NCI-H1930 (cell line): ENCODE measurements at regions not wholly inside any gene's neighbourhood (a gene's known extent, or its start where the extent isn't known, plus 50 kb on each side); places are given as distances from the start of the nearest gene placed in this dataset.
"Not testable (repeated sequence)": the region's sequence is repeated elsewhere in the genome, so short reads cannot be mapped to it uniquely, and the experiment has no call there.

Source experiments
- DNase-seq, 2 experiments: peaks; one replicate each; lab custom pipeline; 2025; lab: John Stamatoyannopoulos, UW

- DNase-seq = no peak
Observed at GRCh38 chr3:3902161-3902560, 102.9 kb downstream of the LRRN1 start.

GRCh38 chr3:3906171-3906570, 106.9 kb downstream of the LRRN1 start:
- DNase-seq = no peak

- no peak for DNase-seq
Observed at GRCh38 chr3:3907023-3907422, 107.8 kb downstream of the LRRN1 start.

- no peak for DNase-seq
Observed at GRCh38 chr3:3918763-3919162, 119.5 kb downstream of the LRRN1 start.

GRCh38 chr3:3919316-3919715, 120.1 kb downstream of the LRRN1 start:
- no peak for DNase-seq

GRCh38 chr3:3923619-3924018, 124.4 kb downstream of the LRRN1 start:
- no peak for DNase-seq

- no peak for DNase-seq
Observed at GRCh38 chr3:3927198-3927597, 128.0 kb downstream of the LRRN1 start.

- DNase-seq = no peak
Observed at GRCh38 chr3:3927965-3928364, 128.7 kb downstream of the LRRN1 start.

- DNase-seq = not testable (repeated sequence)
Observed at GRCh38 chr3:3941380-3941779, 142.1 kb downstream of the LRRN1 start.

- no peak for DNase-seq
Observed at GRCh38 chr3:3951071-3951470, 151.8 kb downstream of the LRRN1 start.

- no peak for DNase-seq
Observed at GRCh38 chr3:3951501-3951900, 152.3 kb downstream of the LRRN1 start.

GRCh38 chr3:3962867-3963266, 163.6 kb downstream of the LRRN1 start:
- DNase-seq = not testable (repeated sequence)

GRCh38 chr3:3984053-3984452, 184.8 kb downstream of the LRRN1 start:
- DNase-seq = no peak

- DNase-seq = no peak
Observed at GRCh38 chr3:3991598-3991997, 192.4 kb downstream of the LRRN1 start.

GRCh38 chr3:3992312-3992874, 193.2 kb downstream of the LRRN1 start:
- DNase-seq = no peak

GRCh38 chr3:3998140-3998922, 199.1 kb downstream of the LRRN1 start:
- DNase-seq = peak; percentile 5 to 43

GRCh38 chr3:3999340-3999739, 200.1 kb downstream of the LRRN1 start:
- not testable (repeated sequence) for DNase-seq

GRCh38 chr3:4001976-4002375, 202.7 kb downstream of the LRRN1 start:
- DNase-seq = no peak

- DNase-seq = no peak
Observed at GRCh38 chr3:4006288-4006687, 207.1 kb downstream of the LRRN1 start.

GRCh38 chr3:4008205-4008604, 209.0 kb downstream of the LRRN1 start:
- DNase-seq = no peak

- DNase-seq = no peak
Observed at GRCh38 chr3:4011166-4011565, 211.9 kb downstream of the LRRN1 start.

- DNase-seq = no peak
Observed at GRCh38 chr3:4015426-4015825, 216.2 kb downstream of the LRRN1 start.

- DNase-seq = no peak
Observed at GRCh38 chr3:4019501-4019900, 220.3 kb downstream of the LRRN1 start.

GRCh38 chr3:4021162-4021561, 221.9 kb downstream of the LRRN1 start:
- no peak for DNase-seq
